OCI-LY1 (cell line): ENCODE measurements at regions not wholly inside any gene's neighbourhood (a gene's known extent, or its start where the extent isn't known, plus 50 kb on each side); places are given as distances from the start of the nearest gene placed in this dataset.

ENCODE experiments used
- EZH2 ChIP-seq: fragments of 200-600 bp; sonication (generic), shearing (Covaris generic); IDR thresholded peaks from 2 replicates; pipeline ENCODE4 v1.8.0; 2017; ENCODE audit warnings: borderline replicate concordance, mixed run types, mild to moderate bottlenecking, antibody characterized with exemption, low read length, moderate library complexity, mixed read lengths
- TF ChIP-seq, protein P1 (sequence below): fragments of 200-600 bp; sonication (generic), shearing (Covaris generic); IDR thresholded peaks from 2 replicates; pipeline ENCODE4 v1.5.1; 2017; ENCODE audit warnings: mild to moderate bottlenecking, antibody characterized with exemption, low read length, moderate library complexity, mixed read lengths

DNA sequence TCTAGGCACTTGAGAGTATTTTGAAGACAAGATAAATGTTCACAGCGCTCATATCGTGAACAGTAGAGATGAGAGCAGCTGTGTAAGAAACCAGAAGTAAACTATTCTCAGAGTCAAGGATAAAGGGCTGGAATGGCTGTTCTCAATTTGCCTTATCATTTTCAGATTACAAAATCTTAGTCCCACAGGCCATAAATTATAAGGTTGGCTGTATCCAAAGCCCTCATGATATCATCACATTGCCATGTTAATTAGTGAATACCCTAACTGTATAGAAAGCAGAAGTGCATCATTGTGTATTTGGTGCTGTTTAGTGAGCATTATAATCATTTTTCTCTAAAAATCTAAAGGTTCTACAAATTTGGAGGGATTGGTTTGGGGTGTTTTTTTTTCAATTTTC, 168.9 kb upstream of the EDNRA start:
- TF ChIP-seq, protein P1, sequence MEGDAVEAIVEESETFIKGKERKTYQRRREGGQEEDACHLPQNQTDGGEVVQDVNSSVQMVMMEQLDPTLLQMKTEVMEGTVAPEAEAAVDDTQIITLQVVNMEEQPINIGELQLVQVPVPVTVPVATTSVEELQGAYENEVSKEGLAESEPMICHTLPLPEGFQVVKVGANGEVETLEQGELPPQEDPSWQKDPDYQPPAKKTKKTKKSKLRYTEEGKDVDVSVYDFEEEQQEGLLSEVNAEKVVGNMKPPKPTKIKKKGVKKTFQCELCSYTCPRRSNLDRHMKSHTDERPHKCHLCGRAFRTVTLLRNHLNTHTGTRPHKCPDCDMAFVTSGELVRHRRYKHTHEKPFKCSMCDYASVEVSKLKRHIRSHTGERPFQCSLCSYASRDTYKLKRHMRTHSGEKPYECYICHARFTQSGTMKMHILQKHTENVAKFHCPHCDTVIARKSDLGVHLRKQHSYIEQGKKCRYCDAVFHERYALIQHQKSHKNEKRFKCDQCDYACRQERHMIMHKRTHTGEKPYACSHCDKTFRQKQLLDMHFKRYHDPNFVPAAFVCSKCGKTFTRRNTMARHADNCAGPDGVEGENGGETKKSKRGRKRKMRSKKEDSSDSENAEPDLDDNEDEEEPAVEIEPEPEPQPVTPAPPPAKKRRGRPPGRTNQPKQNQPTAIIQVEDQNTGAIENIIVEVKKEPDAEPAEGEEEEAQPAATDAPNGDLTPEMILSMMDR: no peak
- TF ChIP-seq EZH2: no peak
